Thyroid gland (tissue), 4 donors: ENCODE measurements at regions not wholly inside any gene's neighbourhood (a gene's known extent, or its start where the extent isn't known, plus 50 kb on each side); places are given as distances from the start of the nearest gene placed in this dataset.

Experiments
- DNase-seq, 2 donors: peaks; one replicate each; pipeline ENCODE4 v3.0.0-alpha.2; 2019
- H3K27ac ChIP-seq, 3 donors: fragments of 200-600 bp; sonication (generic); 1 replicate in 2 of 3; 2 replicates in 1 of 3; pipeline ENCODE4 v1.5.1; 2016 to 2019; ENCODE audit warnings: mild to moderate bottlenecking in 1 of 3, moderate library complexity in 1 of 3
- H3K27me3 ChIP-seq: fragments of 200-600 bp; sonication (generic); one replicate; pipeline ENCODE4 v1.5.1; 2019
- H3K36me3 ChIP-seq, 2 donors: fragments of 200-600 bp; sonication (generic); one replicate each; pipeline ENCODE4 v1.5.1; 2016 to 2019
- H3K4me1 ChIP-seq, 2 donors: fragments of 200-600 bp; sonication (generic); one replicate each; pipeline ENCODE4 v1.5.1; 2017 to 2019
- H3K4me3 ChIP-seq, 3 donors: fragments of 200-600 bp; sonication (generic); replicated peaks in 1 of 3; 1 replicate in 2 of 3; 2 replicates in 1 of 3; pipeline ENCODE4 v1.5.1; 2016; ENCODE audit warnings: mild to moderate bottlenecking in 1 of 3
- H3K9me3 ChIP-seq: fragments of 200-600 bp; sonication (generic); one replicate; pipeline ENCODE4 v1.5.1; 2017
- POLR2A ChIP-seq, 2 donors: fragments of 450-650 bp; IDR thresholded peaks; one replicate each; pipeline ENCODE4 v1.6.1; 2017; ENCODE audit warnings: antibody characterized with exemption in 2 of 2, mild to moderate bottlenecking in 2 of 2, moderate library complexity in 1 of 2
- WGBS, 2 donors: methylation state at CpG; one replicate each; pipeline ENCODE4 v1.1.5; 2017; 5-methylcytosine and 5-hydroxymethylcytosine counted together
- intact Hi-C: fragments of 100-400 bp; cut with DNase I; formaldehyde crosslinking; loops from one replicate; pipeline ENCODE4 v1.15.1; 2023
- TF ChIP-seq, protein P1 (sequence below), 6 experiments: fragments of 200-600 bp in 3 of 6; fragments of 450-650 bp in 3 of 6; sonication (generic) in 3 of 6; IDR thresholded peaks; one replicate each; pipeline ENCODE4 v1.5.1; 2016 to 2019; ENCODE audit warnings: antibody characterized with exemption in 6 of 6, mild to moderate bottlenecking in 2 of 6, inconsistent platforms in 1 of 6, moderate library complexity in 1 of 6

DNA sequence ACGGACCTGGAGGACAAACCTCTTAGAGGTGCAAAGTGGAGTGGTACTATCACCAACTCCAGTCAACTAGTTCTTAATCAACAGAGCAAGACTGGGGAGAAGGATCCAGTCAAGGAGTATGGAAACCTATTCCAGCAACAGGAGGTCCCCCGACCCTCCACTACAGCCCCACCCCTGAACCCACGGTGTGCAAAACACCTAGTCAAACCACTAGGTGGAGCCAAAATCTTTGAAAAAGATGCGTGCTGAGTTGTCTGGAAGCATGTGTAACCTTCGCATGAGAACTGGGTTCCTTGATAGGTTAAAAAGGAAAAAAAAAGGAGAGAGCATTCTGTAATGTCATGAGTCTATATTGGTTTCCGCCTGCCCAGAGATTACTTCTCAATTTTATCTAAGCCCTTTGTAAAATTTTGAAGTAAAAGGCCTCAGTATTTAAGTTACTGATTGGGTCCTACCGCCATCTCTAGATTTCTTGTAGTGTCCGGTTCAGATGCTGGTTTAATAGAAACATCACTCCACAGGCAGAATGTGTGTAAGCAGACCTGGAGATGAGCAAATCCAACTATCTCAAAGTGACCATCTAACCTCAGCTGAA is 81.9 kb upstream of the HAO2 start:
- H3K4me1 ChIP-seq = no peaks in the 10 kb centered on the region
- DNase-seq = peak; percentile 28 to 29
- no peaks in the 10 kb centered on the region for H3K9me3 ChIP-seq
- WGBS, 2 donors = 41 to 47% methylated on average over 8 of the region's 8 CpGs
- no peak overlapping the region for H3K4me3 ChIP-seq
- H3K27ac ChIP-seq = no peak overlapping the region
- intact Hi-C loops = loop anchor here (5.0 kb wide), 1 partner anchor 81 kb away; the partner anchor contains the start of gene HAO2
- no peaks in the 10 kb centered on the region for H3K36me3 ChIP-seq
- no peak for TF ChIP-seq POLR2A (IDR thresholded peaks at IDR 0.05)
- TF ChIP-seq, protein P1, sequence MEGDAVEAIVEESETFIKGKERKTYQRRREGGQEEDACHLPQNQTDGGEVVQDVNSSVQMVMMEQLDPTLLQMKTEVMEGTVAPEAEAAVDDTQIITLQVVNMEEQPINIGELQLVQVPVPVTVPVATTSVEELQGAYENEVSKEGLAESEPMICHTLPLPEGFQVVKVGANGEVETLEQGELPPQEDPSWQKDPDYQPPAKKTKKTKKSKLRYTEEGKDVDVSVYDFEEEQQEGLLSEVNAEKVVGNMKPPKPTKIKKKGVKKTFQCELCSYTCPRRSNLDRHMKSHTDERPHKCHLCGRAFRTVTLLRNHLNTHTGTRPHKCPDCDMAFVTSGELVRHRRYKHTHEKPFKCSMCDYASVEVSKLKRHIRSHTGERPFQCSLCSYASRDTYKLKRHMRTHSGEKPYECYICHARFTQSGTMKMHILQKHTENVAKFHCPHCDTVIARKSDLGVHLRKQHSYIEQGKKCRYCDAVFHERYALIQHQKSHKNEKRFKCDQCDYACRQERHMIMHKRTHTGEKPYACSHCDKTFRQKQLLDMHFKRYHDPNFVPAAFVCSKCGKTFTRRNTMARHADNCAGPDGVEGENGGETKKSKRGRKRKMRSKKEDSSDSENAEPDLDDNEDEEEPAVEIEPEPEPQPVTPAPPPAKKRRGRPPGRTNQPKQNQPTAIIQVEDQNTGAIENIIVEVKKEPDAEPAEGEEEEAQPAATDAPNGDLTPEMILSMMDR (IDR thresholded peaks at IDR 0.05) = peak; percentile 33 to 77 (median 54)
- H3K27me3 ChIP-seq = no peaks in the 10 kb centered on the region

DNA sequence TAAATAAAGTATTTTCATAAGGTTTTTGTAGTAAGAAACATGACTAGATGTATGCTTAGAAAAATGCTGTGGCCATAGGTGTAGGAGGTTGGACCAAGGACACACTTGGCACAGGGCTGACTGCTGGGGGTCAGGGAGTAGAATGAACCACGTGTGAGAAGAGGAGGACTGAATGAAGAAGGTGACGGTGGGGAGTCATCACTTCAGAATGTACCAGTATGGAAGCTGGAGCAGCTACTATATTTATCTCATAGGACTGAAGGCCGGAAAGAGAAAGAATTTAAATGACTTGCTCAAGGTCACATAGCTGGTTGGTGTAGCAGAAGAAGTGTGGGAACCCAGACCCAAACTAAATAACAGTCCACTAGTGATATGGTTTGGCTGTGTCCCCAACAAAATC is 79.8 kb upstream of the HAO2 start:
- WGBS, 2 donors = 72 to 80% methylated on average over 3 of the region's 3 CpGs
- no peaks in the 10 kb centered on the region for H3K4me1 ChIP-seq
- H3K36me3 ChIP-seq = no peaks in the 10 kb centered on the region
- TF ChIP-seq POLR2A (IDR thresholded peaks at IDR 0.05) = no peak
- TF ChIP-seq, protein P1 (IDR thresholded peaks at IDR 0.05) = no peak
- no peaks in the 10 kb centered on the region for H3K9me3 ChIP-seq
- intact Hi-C loops = loop anchor here (5.0 kb wide), 1 partner anchor 79 kb away; the partner anchor contains the start of gene HAO2
- H3K4me3 ChIP-seq = no peak overlapping the region
- H3K27me3 ChIP-seq = no peaks in the 10 kb centered on the region
- H3K27ac ChIP-seq = no peak overlapping the region
- DNase-seq = no peak

DNA sequence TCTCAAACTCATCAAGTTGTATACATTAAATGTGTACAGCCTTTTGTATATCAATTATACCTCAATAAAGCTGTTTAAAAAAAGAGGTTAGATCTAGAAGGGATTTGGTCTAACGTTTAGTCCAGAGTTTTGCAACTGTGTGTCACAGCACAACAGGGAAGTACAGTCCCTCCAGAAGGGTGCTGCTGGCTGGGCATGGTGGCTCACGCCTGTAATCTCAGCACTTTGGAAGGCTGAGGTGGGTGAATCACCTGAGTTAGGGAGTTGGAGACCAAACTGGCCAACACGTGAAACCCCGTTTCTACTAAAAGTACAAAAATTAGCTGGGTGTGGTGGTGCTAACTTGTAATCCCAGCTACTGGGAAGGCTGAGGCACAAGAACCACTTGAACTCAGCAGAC is 78.3 kb upstream of the HAO2 start:
- Histone ChIP-seq H3K4me3 (no peak overlapping the region), H3K36me3 (no peaks in the 10 kb centered on the region), H3K4me1 (no peaks in the 10 kb centered on the region), H3K27me3 (no peaks in the 10 kb centered on the region), H3K9me3 (no peaks in the 10 kb centered on the region), H3K27ac (no peak overlapping the region)
- no peak for TF ChIP-seq POLR2A (IDR thresholded peaks at IDR 0.05)
- TF ChIP-seq, protein P1 (IDR thresholded peaks at IDR 0.05) = no peak
- intact Hi-C loops = no loop called here
- 87 to 90% methylated on average over 4 of the region's 4 CpGs for WGBS, 2 donors
- no peak for DNase-seq

DNA sequence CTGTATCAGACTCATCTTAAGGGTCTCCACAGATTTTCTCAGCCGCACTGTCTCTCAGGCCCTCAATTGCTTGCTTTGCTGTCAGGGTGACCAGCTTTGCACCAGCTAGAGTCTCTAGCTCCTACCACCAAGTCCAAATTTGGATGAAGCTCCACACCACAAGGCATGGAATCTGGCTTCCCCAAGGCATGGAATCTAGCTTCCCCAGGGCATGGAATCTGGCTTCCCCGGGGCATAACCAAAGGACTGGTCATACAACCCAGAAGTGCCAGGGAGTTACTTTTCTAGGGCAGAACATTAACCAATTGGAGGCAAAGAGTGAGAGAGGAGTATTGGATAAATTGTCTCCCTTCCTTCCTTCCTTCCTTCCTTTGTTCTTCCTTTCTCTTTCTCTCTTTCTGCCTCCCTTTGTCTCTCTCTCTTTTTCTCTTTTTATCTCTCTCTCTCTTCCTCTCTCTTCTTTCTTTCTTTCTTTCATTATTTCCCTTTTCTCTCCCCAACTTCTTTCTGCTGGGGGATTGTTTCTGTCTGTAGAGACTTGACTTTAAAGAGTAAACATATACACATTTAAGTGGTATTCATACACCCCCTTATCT is 76.9 kb upstream of the HAO2 start:
- H3K27me3 ChIP-seq = no peaks in the 10 kb centered on the region
- H3K4me1 ChIP-seq = no peaks in the 10 kb centered on the region
- 50 to 73% methylated on average over 2 of the region's 2 CpGs for WGBS, 2 donors
- no peak for DNase-seq
- H3K27ac ChIP-seq = no peak overlapping the region
- TF ChIP-seq POLR2A (IDR thresholded peaks at IDR 0.05) = no peak
- TF ChIP-seq, protein P1 (IDR thresholded peaks at IDR 0.05) = no peak
- intact Hi-C loops = no loop called here
- no peaks in the 10 kb centered on the region for H3K36me3 ChIP-seq
- H3K9me3 ChIP-seq = no peaks in the 10 kb centered on the region
- H3K4me3 ChIP-seq = no peak overlapping the region

DNA sequence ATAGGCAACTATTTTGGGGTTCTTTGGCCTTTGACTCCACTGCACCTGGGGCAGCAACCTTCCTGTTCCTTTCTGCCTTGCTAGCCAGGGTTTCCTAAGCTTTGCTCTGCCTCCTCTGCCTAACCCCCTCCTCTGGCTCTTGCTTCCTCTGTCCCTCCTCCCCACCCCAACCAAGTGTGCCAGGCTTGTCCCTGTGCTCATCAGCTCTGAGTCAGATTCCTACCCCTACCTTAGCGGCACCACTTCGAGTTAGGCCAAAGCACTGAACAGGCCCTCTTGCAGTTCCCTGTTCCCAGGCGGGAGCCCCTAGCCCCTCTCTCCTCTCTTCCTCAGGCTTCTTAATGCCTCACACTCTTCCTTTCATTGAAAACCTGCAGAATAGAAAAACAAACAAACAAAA is 74.8 kb upstream of the HAO2 start:
- H3K9me3 ChIP-seq = no peaks in the 10 kb centered on the region
- no peaks in the 10 kb centered on the region for H3K36me3 ChIP-seq
- H3K4me1 ChIP-seq = no peaks in the 10 kb centered on the region
- no peak overlapping the region for H3K4me3 ChIP-seq
- TF ChIP-seq, protein P1 (IDR thresholded peaks at IDR 0.05) = no peak
- TF ChIP-seq POLR2A (IDR thresholded peaks at IDR 0.05) = no peak
- 77 to 84% methylated on average over 3 of the region's 3 CpGs for WGBS, 2 donors
- DNase-seq = no peak
- H3K27ac ChIP-seq = no peak overlapping the region
- H3K27me3 ChIP-seq = no peaks in the 10 kb centered on the region
- intact Hi-C loops = no loop called here
